Stimulated activated CD4-positive, alpha-beta T cell treated with anti-CD3 and anti-CD28 coated beads, TNF-alpha, amount 100 ng/mL, for 4 hours (primary cell): ENCODE measurements at regions not wholly inside any gene's neighbourhood (a gene's known extent, or its start where the extent isn't known, plus 50 kb on each side); places are given as distances from the start of the nearest gene placed in this dataset.
"Not testable (repeated sequence)": the region's sequence is repeated elsewhere in the genome, so short reads cannot be mapped to it uniquely, and the experiment has no call there.

Experiments
- DNase-seq, 3 experiments: peaks; one replicate each; pipeline ENCODE4 v3.0.0-alpha.2; 2020; ENCODE audit warnings: low read depth in 3 of 3

DNA sequence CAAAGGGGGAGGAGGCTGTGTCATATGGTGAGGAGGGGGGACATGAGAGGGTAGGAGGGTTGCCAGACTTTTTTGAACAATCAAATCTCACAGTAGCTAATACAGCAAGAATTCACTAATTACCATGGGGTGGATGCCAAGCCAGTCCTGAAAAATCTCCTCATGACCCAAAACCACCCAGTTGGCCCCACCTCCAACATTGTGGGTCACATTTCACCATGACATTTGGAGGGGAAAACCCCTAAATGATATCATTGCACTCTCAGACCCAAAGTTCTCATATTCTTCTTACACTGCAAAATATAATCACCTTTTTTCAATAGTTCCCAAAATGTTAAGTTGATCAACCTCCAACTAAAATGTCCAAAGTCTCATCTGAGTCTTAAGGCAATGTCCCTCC is 666.3 kb downstream of the TMEM121 start:
- not testable (repeated sequence) for DNase-seq

DNA sequence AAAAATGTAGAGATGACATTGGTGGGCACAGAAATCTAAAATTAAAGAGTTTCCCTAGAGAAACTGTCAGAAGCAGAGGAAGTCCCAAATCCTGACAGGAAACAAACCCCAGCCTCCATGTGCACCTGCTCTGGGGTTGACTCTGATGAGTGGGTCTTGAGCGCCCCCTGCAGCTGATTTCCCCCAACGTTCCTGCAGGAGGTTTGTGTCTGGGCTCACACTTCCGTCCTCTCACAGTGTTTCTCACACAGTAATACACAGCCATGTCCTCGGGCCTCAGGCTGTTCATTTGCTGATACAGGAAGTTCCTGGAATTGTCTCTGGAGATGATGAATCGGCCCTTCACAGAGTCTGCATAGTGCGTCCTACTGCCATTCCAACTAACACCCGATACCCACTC is 670.1 kb downstream of the TMEM121 start:
- DNase-seq = peak; percentile 28 to 41 (median 35)

DNA sequence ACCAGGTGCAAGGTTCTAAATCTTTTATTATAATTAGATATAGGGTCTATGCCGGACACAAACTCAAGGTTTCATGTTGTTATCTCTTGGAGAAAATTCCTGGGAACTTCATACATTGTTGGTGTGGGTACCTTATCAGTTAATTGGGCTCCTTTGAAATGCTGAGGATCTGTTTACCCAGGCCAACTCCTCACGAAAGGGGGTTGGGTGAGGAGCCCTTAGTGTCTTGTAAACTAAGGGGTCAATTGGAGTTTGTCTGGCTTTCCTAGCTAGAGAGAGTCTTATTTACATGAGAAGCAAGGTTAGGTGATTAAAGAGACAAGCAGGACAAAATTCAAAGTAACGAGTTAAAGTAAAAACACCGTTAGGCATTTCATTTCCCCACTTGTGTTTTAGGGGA is 670.9 kb downstream of the TMEM121 start:
- DNase-seq = not testable (repeated sequence)

DNA sequence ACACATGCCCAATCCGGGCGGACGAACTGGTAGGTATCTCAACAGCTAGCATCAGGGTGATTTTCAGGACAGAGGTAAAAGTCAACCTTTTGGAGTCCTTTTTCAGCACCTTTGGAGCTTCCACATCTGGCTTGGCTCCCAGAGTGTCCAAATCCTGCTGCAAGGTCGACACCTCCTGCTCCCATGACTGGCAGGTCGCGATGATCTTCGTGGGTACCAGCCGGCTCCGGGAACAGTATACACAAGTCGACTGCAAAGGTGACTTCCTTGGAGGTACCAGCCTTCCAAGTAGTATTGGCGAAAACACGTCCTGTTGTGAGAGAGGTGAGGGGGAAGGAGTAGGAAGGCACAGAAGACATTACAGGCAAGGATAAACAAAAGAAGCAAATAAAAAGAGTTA is 672.7 kb downstream of the TMEM121 start:
- no peak for DNase-seq

DNA sequence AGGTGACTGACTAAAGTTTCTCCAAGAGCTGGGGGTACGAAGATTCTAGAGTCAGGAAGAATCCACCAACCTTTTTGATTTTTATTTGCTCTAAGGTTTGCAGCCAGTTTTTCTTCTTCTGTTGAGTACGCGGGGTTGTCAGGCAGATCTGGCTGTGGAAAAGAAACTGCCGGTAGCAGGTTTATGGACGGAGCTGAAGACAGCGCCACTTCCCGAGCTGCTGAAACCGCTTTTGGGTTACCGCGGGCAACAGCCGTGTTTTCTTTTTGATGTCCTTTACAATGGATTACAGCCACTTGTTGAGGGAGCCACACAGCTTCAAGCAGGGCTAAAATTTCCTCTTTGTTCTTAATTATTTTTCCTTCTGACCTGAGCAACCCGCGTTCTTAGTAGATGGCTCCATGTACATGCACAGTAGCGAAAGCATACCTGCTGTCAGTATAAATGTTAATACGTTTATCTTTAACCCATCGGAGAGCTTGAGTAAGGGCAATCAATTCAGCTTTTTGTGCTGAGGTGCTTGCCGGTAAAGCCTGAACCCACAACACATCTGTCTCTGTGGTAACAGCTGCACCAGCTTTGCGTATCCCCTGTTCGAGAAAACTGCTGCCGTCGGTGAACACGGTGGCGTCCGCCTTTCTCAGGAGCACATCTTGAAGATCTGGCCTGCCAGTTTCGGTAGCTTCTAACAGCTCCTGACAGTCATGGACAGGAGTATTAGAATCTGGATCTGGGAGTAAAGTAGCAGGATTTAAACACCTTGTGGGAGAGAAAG is 674.3 kb downstream of the TMEM121 start:
- no peak for DNase-seq

DNA sequence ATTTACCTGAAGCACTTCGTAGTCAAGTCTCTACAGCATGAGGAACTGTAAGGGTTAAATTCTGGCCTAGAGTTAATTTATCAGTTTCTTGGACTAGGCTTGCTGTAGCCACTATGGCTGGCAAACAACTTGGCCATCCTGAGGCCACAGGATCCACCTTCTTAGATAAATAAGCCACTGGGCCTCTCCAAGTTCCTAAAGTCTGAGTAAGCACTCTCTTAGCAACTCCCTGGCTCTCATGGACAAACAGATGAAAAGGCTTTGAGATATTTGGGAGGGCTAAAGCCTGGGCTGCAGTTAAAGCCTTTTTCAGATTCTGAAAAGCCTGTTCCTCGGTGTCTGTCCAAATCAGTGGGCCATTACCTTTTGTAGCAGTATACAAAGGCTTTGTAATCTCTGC is 675.0 kb downstream of the TMEM121 start:
- no peak for DNase-seq

DNA sequence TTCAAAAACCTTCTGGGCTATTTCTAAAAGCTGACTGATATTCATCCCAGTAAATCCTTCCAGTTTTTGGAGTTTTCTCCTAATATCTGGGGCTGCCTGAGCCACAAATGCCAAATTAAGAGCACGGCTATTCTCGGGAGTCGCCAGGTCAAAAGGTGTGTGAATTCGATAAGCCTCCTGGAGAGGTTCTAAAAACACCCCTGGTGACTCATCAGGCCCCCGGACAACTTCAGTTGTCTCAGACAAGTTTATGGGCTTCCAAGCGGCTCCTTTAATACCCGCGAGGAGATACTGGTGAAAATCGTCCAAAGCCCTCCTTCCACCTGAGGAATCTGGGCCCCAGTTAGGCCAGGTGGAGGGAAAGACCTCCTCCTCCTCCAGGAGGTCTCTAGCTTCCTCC is 677.1 kb downstream of the TMEM121 start:
- DNase-seq = no peak

DNA sequence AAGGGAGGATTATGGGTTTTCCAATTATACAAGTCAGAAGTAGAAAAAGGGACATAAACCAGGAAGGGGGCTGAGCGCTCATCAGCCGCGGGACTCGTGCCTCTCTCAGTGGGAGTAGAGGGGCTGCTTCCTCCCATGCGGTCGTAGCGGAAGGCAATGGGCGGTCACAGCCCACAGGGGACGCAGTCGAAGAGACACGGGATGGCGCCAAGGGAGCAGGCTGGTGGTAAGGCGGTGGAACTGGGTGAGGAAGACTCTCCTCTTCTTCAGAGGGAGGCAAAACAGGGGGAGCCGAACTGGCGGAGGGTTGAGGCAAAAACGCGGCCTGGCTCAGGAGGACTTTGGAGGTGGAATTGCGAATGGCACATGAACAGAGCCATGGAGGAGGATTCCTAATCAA is 677.7 kb downstream of the TMEM121 start:
- no peak for DNase-seq

DNA sequence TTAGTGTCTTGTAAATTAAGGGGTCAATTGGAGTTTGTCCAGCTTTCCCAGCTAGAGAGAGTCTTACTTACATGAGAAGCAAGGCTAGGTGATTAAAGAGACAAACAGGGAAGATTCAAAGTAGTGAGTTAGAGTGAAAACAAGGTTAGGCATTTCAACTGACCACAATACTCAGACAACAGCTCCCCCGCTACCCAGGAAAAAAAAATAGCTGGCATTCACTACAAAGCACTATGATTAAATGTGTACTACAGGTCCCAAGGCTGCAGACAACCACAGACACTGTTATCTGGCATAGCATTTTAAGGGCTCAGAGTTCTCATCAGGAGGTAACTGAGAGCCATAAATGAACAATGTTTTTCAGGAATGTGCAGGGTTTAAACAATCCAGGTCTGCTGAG is 680.9 kb downstream of the TMEM121 start:
- no peak for DNase-seq

DNA sequence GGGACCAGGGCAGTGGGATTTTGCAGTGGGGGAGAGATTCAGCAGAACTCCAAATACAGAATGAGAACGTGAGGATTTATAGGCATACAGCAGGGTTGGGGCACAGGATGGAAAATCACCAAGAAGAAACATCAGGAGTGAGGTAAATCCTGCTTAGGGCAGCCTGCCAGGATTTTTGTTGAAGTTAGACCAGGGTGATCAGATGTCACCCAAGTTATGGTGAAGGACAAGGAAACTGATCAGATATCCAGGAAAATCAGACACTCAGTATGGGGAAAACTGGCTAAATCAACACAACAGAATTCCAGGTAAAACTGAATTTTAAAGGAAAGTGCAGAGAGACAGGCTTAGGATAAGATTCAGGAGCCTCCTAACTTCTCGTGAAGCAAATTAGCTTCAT is 682.4 kb downstream of the TMEM121 start:
- DNase-seq = no peak

DNA sequence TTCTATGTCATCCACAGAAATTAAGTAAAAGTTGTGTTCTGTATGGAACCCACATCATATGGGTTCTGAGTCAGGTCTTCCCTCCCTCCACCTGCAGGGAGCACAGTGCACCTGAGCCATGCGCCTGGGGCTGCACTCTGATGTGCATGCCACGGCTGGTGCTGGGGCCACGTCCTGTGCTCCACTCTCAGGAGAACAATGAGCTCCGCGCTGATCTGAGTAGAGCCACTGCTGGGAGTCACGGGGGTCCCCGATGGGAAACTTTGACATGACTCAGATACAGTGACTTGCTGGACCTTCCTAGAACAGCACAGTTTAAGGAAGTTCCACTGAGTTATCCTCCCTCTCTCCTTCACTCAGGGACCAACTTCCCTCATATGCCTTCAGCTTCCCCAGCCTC is 683.4 kb downstream of the TMEM121 start:
- DNase-seq = no peak

DNA sequence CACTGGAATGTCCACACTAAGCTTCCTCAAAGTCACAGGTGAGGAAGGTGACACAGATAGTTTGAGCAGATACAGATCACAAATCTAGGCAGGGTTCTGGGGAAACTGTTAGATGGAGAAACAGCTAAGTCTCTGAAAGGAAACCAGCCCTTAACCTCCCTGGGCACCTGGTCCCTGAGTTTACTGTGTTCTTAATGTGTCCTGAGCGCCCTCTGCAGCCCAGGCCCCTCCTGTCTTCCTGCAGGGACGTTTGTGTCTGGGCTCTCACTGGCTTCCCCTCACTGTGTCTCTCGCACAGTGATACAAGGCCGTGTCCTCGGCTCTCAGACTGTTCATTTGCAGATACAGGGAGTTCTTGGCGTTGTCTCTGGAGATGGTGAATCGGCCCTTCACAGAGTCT is 684.3 kb downstream of the TMEM121 start:
- no peak for DNase-seq

DNA sequence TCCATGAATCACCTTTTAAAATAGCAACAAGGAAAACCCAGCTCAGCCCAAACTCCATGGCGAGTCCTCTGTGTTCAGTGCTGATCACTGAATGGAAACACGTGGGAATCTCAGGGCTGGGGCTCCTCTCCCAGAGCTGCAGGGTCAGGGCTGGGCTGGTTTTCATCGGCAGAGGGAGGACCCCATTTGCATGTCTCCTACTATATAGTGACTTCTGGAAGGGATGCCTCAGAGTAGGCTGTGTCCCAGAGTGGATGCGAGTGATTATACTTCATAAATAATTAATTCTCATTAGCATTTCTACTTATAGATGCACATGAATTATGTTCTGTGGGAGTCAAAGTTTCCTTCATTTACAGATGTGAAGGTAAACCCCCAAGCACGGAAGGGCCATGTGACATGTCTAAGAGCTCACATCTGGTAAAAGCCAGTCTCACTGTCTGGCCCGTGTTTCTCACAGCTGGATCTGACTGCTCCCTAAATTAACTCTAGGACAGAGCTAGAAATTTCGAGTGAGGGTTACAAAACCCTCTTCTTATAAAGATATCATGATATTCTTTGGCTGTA is 685.0 kb downstream of the TMEM121 start:
- no peak for DNase-seq

DNA sequence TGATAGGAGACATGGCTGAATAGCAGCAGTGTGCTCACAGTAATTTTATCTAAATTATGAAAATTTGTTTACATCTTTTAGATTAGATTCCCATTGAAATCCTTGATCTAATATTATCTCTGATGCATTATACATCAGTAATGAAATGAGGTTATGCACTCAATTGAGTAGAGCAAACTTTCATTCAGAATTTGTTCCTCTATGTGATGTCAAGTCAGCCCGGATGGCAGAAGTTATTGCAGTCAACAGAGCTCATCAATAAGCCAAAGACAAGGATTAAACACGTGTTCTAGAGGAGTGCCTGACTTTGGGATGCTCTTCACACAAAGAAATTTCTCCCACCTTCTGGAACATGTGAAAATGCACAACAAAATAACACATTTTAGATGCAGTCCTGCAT is 688.8 kb downstream of the TMEM121 start:
- no peak for DNase-seq

DNA sequence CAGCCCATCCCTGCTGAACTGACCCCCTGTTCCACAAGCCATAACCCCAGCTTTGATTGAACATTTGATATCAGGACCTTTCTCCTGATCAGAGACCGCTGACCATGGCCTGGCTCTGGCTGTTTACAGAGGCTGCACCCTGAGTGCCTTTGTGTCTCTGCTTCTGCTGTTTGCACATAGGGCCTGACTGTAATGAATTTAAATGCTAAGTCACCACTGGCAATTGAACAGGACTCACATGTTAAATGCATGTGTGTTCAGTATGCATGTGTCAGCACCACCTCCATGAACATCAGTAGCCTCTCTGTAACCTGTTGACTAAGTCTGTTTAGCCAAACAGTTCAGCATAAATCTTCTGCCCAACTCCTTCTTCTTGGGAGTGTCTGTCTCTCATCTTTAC is 690.3 kb downstream of the TMEM121 start:
- DNase-seq = no peak

DNA sequence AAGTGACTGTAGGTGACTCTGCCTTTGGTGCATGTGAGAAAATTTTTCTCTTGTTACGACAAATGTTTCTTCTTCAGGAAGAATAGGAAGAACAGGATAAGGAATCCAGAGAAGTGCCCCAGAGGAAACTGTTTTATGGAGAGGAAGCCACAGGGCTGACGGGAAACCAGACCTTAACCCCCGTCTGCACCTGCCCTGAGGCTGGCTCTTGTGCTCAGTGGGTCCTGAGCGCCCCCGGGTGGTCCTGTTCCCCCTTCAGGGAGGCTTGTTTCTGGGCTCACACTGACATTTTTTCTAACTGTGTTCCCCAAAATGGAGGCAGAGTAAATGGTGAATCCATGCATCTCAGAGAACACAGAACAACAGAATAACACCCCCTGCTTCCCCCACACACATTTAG is 691.8 kb downstream of the TMEM121 start:
- no peak for DNase-seq

DNA sequence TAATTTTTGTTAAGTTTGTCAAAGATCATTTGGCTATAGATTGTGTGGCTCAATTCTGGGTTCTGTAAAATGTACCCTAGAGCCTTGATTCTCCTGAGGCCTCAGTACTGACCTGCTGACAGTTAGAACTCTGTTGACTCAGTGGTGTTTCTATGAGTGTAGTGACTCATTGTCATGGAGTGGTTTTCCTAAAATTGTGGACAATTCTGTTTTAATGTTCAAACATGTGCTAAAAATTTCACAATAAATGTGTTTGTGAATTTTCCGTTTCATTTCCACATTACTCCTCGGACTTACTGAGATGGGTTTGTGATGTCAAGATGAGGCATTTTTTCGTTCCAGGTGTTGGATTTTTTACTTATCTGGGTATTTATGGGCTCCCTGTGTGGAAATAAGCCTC is 695.9 kb downstream of the TMEM121 start:
- no peak for DNase-seq

DNA sequence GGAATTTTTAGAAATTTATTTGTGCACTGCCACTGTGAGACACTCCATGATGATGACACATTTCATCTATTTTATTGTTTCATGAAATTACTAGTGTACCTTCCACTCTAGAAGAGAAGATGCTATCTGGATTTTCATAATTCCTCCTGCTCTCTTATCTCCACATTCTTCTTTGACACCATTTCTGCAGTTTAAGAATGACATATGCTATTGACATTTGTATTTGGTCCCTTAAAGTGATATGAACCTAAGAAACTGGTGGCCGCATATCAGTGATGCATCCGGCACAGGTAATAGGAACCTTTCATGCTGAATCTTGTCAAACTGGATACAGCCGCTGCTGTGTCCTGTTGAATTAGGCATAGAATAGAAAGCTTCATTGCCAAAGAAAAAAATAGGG is 696.3 kb downstream of the TMEM121 start:
- DNase-seq = no peak

DNA sequence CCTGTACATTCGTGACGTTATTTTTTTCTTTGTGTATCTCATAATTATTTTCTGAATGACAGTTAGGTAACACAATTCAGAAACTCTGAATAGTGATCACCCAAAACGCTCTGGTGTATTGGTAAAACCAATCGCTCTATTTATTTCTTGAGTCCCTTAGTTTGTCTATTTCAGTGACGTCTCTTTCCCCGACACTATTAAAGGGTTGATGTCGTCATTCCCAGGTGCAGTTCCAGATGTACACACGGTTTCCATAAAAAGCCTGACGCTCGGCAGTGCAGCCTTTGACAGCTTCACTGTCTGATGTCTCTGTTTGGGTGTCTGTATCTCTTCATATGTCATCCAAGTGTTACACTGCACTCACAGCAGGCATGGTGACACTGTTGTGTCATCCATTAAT is 701.4 kb downstream of the TMEM121 start:
- DNase-seq = no peak

DNA sequence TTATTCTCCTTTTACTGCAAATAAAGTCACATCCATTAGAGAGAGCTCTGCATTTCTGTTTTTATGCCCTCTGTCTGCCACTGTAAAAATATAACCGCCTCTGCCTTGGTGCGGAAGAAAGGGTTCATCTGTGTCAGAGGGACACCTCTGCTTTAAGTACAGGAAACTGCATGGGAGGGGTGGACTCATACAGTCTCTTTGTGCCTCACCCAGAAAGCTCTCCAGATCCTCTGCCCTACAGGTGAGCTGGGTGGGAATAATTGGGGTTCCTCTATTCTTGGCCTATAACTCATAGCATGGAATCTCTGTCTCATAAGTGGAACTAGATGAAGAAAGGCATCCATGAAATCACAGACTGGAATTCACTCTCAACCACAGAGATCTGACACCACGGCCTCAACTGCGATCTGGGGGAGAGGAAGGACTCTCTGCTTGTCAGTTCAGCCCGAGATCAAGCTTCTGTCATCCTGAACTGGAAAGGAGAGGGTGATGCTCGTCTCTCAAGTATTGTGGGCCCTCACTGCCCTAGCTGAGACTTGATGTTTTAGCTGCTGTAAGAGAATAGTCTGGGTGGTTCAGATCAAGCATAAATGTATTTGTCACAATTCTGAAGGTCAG is 702.3 kb downstream of the TMEM121 start:
- peak in 2 of 3 experiments; percentile 17 to 23 for DNase-seq

DNA sequence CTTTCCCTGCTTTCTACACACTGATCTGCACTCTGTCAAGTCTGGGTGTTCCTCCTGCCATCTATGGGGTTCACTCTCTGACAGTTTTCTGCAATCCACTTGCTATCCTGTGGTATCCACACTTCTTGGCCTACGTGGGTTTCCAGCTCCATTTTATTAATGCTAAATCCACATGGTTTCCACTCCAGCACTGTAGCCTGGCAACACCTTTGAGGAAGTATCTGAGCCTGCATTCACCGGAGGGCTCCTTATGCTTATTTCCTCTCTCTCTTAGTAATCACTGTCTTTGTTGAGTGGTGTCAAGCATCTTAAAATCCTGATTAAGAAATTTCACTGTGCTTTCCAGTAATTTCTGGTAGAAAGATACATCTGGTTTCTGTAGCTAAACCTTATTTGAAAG is 703.7 kb downstream of the TMEM121 start:
- DNase-seq = no peak

DNA sequence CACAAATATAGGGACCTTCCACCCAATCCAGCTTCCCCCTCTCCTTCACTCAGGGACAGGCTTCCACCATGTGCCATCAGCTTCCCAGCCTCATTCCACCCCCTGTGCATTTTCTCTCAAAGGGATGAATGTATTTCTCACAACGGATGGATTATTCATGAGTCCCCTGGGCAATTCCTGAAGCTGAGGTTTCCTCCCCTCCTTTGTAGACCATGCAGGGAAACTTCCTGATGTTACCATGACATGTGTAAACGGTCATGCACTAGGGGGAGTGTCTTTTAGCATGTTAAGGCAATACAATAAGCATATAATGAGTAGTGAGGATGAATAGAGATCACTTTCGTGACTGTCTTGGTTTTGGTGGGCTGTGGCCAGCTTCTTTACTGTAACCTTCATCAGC is 706.8 kb downstream of the TMEM121 start:
- DNase-seq = not testable (repeated sequence)

DNA sequence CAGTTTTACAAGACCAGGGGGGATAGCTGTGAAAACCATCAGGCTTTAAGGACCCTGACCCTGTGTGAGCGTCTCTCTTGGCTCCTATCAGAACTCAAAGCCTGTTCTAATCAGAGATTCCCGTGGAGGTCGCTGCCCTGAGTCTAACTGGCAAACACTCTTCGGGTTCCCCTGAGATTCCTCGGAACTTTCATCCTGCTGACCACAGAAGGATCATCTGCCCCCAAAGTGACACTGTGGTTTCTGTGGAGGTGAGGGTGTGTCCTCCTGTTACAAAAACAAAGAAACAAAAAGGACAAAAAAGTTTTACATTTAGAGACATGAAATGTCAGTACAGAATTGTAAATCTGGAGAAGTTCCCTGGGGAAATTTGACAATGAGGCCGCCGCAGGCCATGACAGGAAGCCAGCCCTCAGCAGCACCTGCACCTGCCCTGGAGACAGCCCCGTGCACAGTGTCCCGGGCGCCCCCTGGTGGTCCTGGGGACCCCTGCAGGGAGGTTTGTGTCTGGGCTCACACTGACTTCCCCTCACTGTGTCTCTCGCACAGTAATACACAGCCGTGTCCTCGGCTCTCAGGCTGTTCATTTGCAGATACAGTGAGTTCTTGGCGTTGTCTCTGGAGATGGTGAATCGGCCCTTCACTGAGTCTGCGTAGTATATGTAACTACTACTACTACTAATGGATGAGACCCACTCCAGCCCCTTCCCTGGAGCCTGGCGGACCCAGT is 708.3 kb downstream of the TMEM121 start:
- DNase-seq = peak in 1 of 3 experiments; percentile 23
